ENCODE measurements at regions not wholly inside any gene's neighbourhood (a gene's known extent, or its start where the extent isn't known, plus 50 kb on each side); places are given as distances from the start of the nearest gene placed in this dataset.
"Not testable (repeated sequence)": the region's sequence is repeated elsewhere in the genome, so short reads cannot be mapped to it uniquely, and the experiment has no call there.

GRCh38 chr6:141048451-141048850 is 1084.3 kb upstream of the GJE1 start:
- H3K27me3 Mint-ChIP-seq (ENCODE audit: insufficient read depth, unreplicated experiment) = no peaks in the 10 kb centered on the region
- H3K4me3 Mint-ChIP-seq (ENCODE audit: unreplicated experiment) = no peak overlapping the region
- no peaks in the 10 kb centered on the region for H3K36me3 Mint-ChIP-seq (ENCODE audit: insufficient read depth, unreplicated experiment)
- DNase-seq (ENCODE audit: unreplicated experiment) = no peak
- no peaks in the 10 kb centered on the region for H3K9me3 Mint-ChIP-seq (ENCODE audit: unreplicated experiment)
- POLR2A ChIA-PET = interaction anchor here (1.2 kb wide), 1 partner anchor 13 kb away, joined by 3 read pairs; no protein-coding TSS in a partner anchor
- CTCF ChIA-PET = no interaction called here
- H3K4me1 Mint-ChIP-seq (ENCODE audit: insufficient read depth, unreplicated experiment) = peaks cover 4% of the 10 kb centered on the region
- TF ChIP-seq CTCF (IDR thresholded peaks at IDR 0.05; ENCODE audit: unreplicated experiment) = no peak
- intact Hi-C loops (cut with micrococcal nuclease) = no loop called here
- no peak overlapping the region for H3K27ac Mint-ChIP-seq (ENCODE audit: low read depth, unreplicated experiment)
- no TSS peak for BruUV-seq (replicated peaks)

- intact Hi-C loops (cut with micrococcal nuclease); DNase-seq (ENCODE audit: unreplicated experiment); H3K9me3 Mint-ChIP-seq (ENCODE audit: unreplicated experiment); H3K27me3 Mint-ChIP-seq (ENCODE audit: insufficient read depth, unreplicated experiment); BruUV-seq (replicated peaks); H3K4me1 Mint-ChIP-seq (ENCODE audit: insufficient read depth, unreplicated experiment); H3K4me3 Mint-ChIP-seq (ENCODE audit: unreplicated experiment); H3K27ac Mint-ChIP-seq (ENCODE audit: low read depth, unreplicated experiment); CTCF ChIA-PET; H3K36me3 Mint-ChIP-seq (ENCODE audit: insufficient read depth, unreplicated experiment): not testable (repeated sequence)
- POLR2A ChIA-PET = interaction anchor here (1.0 kb wide), 1 partner anchor 306 kb away, joined by 3 read pairs; no protein-coding TSS in a partner anchor
These were observed 1086.2 kb upstream of the GJE1 start for GRCh38 chr6:141046496-141046895.

GRCh38 chr6:141041596-141042087 is 1091.1 kb upstream of the GJE1 start:
- H3K27ac Mint-ChIP-seq (ENCODE audit: low read depth, unreplicated experiment) = no peak overlapping the region
- intact Hi-C loops (cut with micrococcal nuclease) = no loop called here
- ChIA-PET POLR2A (interaction anchor here (0.6 kb wide), 1 partner anchor 22 kb away, joined by 3 read pairs; no protein-coding TSS in a partner anchor), CTCF (interaction anchor here (0.7 kb wide), 1 partner anchor 18 kb away, joined by 3 read pairs; no protein-coding TSS in a partner anchor)
- H3K4me3 Mint-ChIP-seq (ENCODE audit: unreplicated experiment) = no peak overlapping the region
- no peak for TF ChIP-seq CTCF (IDR thresholded peaks at IDR 0.05; ENCODE audit: unreplicated experiment)
- H3K4me1 Mint-ChIP-seq (ENCODE audit: insufficient read depth, unreplicated experiment) = peaks cover 4% of the 10 kb centered on the region
- no peaks in the 10 kb centered on the region for H3K9me3 Mint-ChIP-seq (ENCODE audit: unreplicated experiment)
- no peak for DNase-seq (ENCODE audit: unreplicated experiment)
- H3K27me3 Mint-ChIP-seq (ENCODE audit: insufficient read depth, unreplicated experiment) = no peaks in the 10 kb centered on the region
- BruUV-seq (replicated peaks) = no TSS peak
- H3K36me3 Mint-ChIP-seq (ENCODE audit: insufficient read depth, unreplicated experiment) = no peaks in the 10 kb centered on the region

GRCh38 chr6:141035312-141036200 is 1097.2 kb upstream of the GJE1 start:
- intact Hi-C loops (cut with micrococcal nuclease) = no loop called here
- POLR2A ChIA-PET = interaction anchor here (0.6 to 0.7 kb wide), 2 partner anchors 271 to 649 kb away, joined by 3 read pairs; no protein-coding TSS in a partner anchor
- TF ChIP-seq CTCF (IDR thresholded peaks at IDR 0.05; ENCODE audit: unreplicated experiment) = no peak
- H3K27me3 Mint-ChIP-seq (ENCODE audit: insufficient read depth, unreplicated experiment) = no peaks in the 10 kb centered on the region
- CTCF ChIA-PET = no interaction called here
- BruUV-seq (replicated peaks) = no TSS peak
- no peak for DNase-seq (ENCODE audit: unreplicated experiment)
- no peaks in the 10 kb centered on the region for H3K4me1 Mint-ChIP-seq (ENCODE audit: insufficient read depth, unreplicated experiment)
- H3K27ac Mint-ChIP-seq (ENCODE audit: low read depth, unreplicated experiment) = no peak overlapping the region
- H3K9me3 Mint-ChIP-seq (ENCODE audit: unreplicated experiment) = no peaks in the 10 kb centered on the region
- no peak overlapping the region for H3K4me3 Mint-ChIP-seq (ENCODE audit: unreplicated experiment)
- H3K36me3 Mint-ChIP-seq (ENCODE audit: insufficient read depth, unreplicated experiment) = no peaks in the 10 kb centered on the region

All from MCF 10A (cell line).